ENCODE measurements at regions not wholly inside any gene's neighbourhood (a gene's known extent, or its start where the extent isn't known, plus 50 kb on each side); places are given as distances from the start of the nearest gene placed in this dataset.
"Not testable (repeated sequence)": the region's sequence is repeated elsewhere in the genome, so short reads cannot be mapped to it uniquely, and the experiment has no call there.

DNA sequence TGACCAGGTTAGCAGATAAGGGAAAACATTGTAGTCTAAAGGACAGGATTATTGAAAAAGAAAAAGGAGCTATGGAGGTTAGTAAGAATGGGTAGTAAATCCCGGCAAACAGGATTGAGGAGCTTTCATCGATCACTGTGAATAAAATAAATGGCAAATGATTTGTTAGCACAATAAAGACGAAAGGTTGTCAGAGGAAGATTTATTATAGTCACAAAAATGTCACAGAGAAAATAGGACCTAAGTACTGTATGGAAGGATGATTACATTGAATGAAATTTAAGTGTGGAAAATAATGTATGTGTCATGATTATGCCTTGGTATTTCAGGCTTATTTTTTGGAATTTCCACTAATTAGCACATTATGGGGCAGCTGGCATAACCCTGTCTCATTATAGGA, 519.2 kb upstream of the SLITRK6 start:
- H3K4me3 ChIP-seq, result no peak overlapping the region
- H3K9ac ChIP-seq (ENCODE audit: insufficient read length), result no peak overlapping the region
- DNase-seq (ENCODE audit: low read depth, low spot score), result no peak
- TF ChIP-seq POLR2AphosphoS5 (IDR thresholded peaks at IDR 0.05; ENCODE audit: borderline replicate concordance, low read depth, low read length), result no peak
- H3K36me3 ChIP-seq (ENCODE audit: insufficient read depth, low read length), result no peaks in the 10 kb centered on the region
- H3K9me3 ChIP-seq (ENCODE audit: low read depth, low read length), result no peaks in the 10 kb centered on the region
- no peak overlapping the region for H3K27ac ChIP-seq

- Histone ChIP-seq H3K36me3 (ENCODE audit: insufficient read depth, low read length) (no peaks in the 10 kb centered on the region), H3K9me3 (ENCODE audit: low read depth, low read length) (no peaks in the 10 kb centered on the region), H3K27ac (no peak overlapping the region), H3K9ac (ENCODE audit: insufficient read length) (no peak overlapping the region), H3K4me3 (no peak overlapping the region)
- TF ChIP-seq POLR2AphosphoS5 (IDR thresholded peaks at IDR 0.05; ENCODE audit: borderline replicate concordance, low read depth, low read length), result no peak
- no peak for TF ChIP-seq EZH2 (IDR thresholded peaks at IDR 0.05)
- no peak for TF ChIP-seq FOXP2 (optimal IDR thresholded peaks at IDR 0.05; ENCODE audit: control extremely low read depth, extremely low read length, insufficient read depth)
- DNase-seq (ENCODE audit: low read depth, low spot score), result no peak
These were observed 525.0 kb upstream of the SLITRK6 start for GRCh38 chr13:86324191-86324590.

- no peak for DNase-seq (ENCODE audit: low read depth, low spot score)
- Histone ChIP-seq H3K36me3 (ENCODE audit: insufficient read depth, low read length) (no peaks in the 10 kb centered on the region), H3K4me3 (no peak overlapping the region), H3K9ac (ENCODE audit: insufficient read length) (no peak overlapping the region), H3K9me3 (ENCODE audit: low read depth, low read length) (no peaks in the 10 kb centered on the region), H3K27ac (no peak overlapping the region)
- no peak for TF ChIP-seq EZH2 (IDR thresholded peaks at IDR 0.05)
- no peak for TF ChIP-seq FOXP2 (optimal IDR thresholded peaks at IDR 0.05; ENCODE audit: control extremely low read depth, extremely low read length, insufficient read depth)
- no peak for TF ChIP-seq POLR2AphosphoS5 (IDR thresholded peaks at IDR 0.05; ENCODE audit: borderline replicate concordance, low read depth, low read length)
These were observed 556.1 kb upstream of the SLITRK6 start for GRCh38 chr13:86355301-86355700.

- Histone ChIP-seq H3K9ac (ENCODE audit: insufficient read length) (no peak overlapping the region), H3K4me3 (no peak overlapping the region), H3K27ac (no peak overlapping the region), H3K9me3 (ENCODE audit: low read depth, low read length) (no peaks in the 10 kb centered on the region), H3K36me3 (ENCODE audit: insufficient read depth, low read length) (no peaks in the 10 kb centered on the region)
- TF ChIP-seq EZH2 (IDR thresholded peaks at IDR 0.05) (no peak), FOXP2 (optimal IDR thresholded peaks at IDR 0.05; ENCODE audit: control extremely low read depth, extremely low read length, insufficient read depth) (no peak), POLR2AphosphoS5 (IDR thresholded peaks at IDR 0.05; ENCODE audit: borderline replicate concordance, low read depth, low read length) (no peak)
- no peak for DNase-seq (ENCODE audit: low read depth, low spot score)
These were observed 557.9 kb upstream of the SLITRK6 start for GRCh38 chr13:86357106-86357505.

DNA sequence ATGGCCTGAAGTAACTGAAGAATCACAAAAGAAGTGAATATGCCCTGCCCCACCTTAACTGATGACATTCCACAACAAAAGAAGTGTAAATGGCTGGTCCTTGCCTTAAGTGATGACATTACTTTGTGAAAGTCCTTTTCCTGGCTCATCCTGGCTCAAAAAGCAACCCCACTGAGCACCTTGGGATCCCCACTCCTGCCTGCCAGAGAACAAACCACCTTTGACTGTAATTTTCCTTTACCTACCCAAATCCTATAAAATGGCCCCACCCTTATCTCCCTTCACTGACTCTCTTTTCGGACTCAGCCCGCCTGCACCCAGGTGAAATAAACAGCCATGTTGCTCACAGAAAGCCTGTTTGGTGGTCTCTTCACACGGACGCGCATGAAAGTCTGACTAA, 564.5 kb upstream of the SLITRK6 start:
- H3K27ac ChIP-seq; DNase-seq (ENCODE audit: low read depth, low spot score): not testable (repeated sequence)

GRCh38 chr13:86368924-86369323, 569.7 kb upstream of the SLITRK6 start:
- TF ChIP-seq POLR2AphosphoS5 (IDR thresholded peaks at IDR 0.05; ENCODE audit: borderline replicate concordance, low read depth, low read length) (no peak), FOXP2 (optimal IDR thresholded peaks at IDR 0.05; ENCODE audit: control extremely low read depth, extremely low read length, insufficient read depth) (no peak), EZH2 (IDR thresholded peaks at IDR 0.05) (no peak)
- no peaks in the 10 kb centered on the region for H3K9me3 ChIP-seq (ENCODE audit: low read depth, low read length)
- no peak for DNase-seq (ENCODE audit: low read depth, low spot score)
- no peak overlapping the region for H3K9ac ChIP-seq (ENCODE audit: insufficient read length)
- no peaks in the 10 kb centered on the region for H3K36me3 ChIP-seq (ENCODE audit: insufficient read depth, low read length)
- no peak overlapping the region for H3K4me3 ChIP-seq
- H3K27ac ChIP-seq, result no peak overlapping the region

More for the DNA sequence above, 564.5 kb upstream of the SLITRK6 start:
- not testable (repeated sequence) for H3K9ac ChIP-seq (ENCODE audit: insufficient read length); H3K36me3 ChIP-seq (ENCODE audit: insufficient read depth, low read length); H3K9me3 ChIP-seq (ENCODE audit: low read depth, low read length); H3K4me3 ChIP-seq

DNA sequence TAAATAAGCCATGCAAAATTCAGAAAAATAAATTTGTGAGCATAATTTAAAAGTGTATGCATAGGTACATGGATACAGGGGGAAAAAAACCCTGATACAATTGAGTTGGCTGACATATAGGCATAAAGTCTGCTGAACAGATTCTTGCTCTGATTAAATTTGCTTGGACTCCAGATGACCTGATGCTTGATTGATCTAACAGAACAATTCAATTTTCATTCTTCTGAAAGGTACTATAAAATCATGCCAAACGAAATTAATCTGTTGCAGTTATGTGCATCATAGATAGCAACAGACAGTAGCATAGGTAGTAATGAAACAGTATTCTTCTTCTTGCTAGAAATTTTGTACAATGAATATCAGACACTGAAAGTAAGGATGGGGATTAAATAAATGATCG, 578.2 kb upstream of the SLITRK6 start:
- no peak overlapping the region for H3K27ac ChIP-seq
- TF ChIP-seq POLR2AphosphoS5 (IDR thresholded peaks at IDR 0.05; ENCODE audit: borderline replicate concordance, low read depth, low read length) (no peak), EZH2 (IDR thresholded peaks at IDR 0.05) (no peak), FOXP2 (optimal IDR thresholded peaks at IDR 0.05; ENCODE audit: control extremely low read depth, extremely low read length, insufficient read depth) (no peak)
- H3K9ac ChIP-seq (ENCODE audit: insufficient read length), result no peak overlapping the region
- H3K9me3 ChIP-seq (ENCODE audit: low read depth, low read length), result no peaks in the 10 kb centered on the region
- no peak for DNase-seq (ENCODE audit: low read depth, low spot score)
- no peak overlapping the region for H3K4me3 ChIP-seq
- no peaks in the 10 kb centered on the region for H3K36me3 ChIP-seq (ENCODE audit: insufficient read depth, low read length)

DNA sequence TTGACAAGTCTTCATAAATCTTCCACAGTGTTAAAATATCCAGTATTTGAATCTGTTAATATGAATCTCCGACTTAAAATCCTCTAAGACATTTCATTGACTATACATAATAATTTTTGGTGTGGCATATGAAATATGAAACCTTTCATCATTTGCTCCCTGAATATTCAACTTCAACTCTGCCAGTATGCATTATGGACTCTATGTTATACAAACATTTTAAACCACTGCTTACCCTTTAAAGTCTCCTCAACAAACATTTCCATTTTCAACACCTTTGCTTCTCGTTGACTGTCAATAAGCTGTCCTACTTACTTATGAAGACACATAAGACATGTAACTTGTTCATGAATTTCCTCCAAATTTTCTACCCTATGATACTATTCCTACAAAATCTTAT, 579.4 kb upstream of the SLITRK6 start:
- H3K9ac ChIP-seq (ENCODE audit: insufficient read length), result no peak overlapping the region
- no peak overlapping the region for H3K4me3 ChIP-seq
- H3K27ac ChIP-seq, result no peak overlapping the region
- DNase-seq (ENCODE audit: low read depth, low spot score), result no peak
- no peaks in the 10 kb centered on the region for H3K36me3 ChIP-seq (ENCODE audit: insufficient read depth, low read length)
- TF ChIP-seq EZH2 (IDR thresholded peaks at IDR 0.05), result no peak
- no peak for TF ChIP-seq FOXP2 (optimal IDR thresholded peaks at IDR 0.05; ENCODE audit: control extremely low read depth, extremely low read length, insufficient read depth)
- no peak for TF ChIP-seq POLR2AphosphoS5 (IDR thresholded peaks at IDR 0.05; ENCODE audit: borderline replicate concordance, low read depth, low read length)
- no peaks in the 10 kb centered on the region for H3K9me3 ChIP-seq (ENCODE audit: low read depth, low read length)

- no peak overlapping the region for H3K9ac ChIP-seq (ENCODE audit: insufficient read length)
- no peak overlapping the region for H3K27ac ChIP-seq
- H3K9me3 ChIP-seq (ENCODE audit: low read depth, low read length), result no peaks in the 10 kb centered on the region
- H3K4me3 ChIP-seq, result no peak overlapping the region
- H3K36me3 ChIP-seq (ENCODE audit: insufficient read depth, low read length), result no peaks in the 10 kb centered on the region
- DNase-seq (ENCODE audit: low read depth, low spot score), result no peak
- TF ChIP-seq EZH2 (IDR thresholded peaks at IDR 0.05) (no peak), POLR2AphosphoS5 (IDR thresholded peaks at IDR 0.05; ENCODE audit: borderline replicate concordance, low read depth, low read length) (no peak), FOXP2 (optimal IDR thresholded peaks at IDR 0.05; ENCODE audit: control extremely low read depth, extremely low read length, insufficient read depth) (no peak)
These were observed 583.9 kb upstream of the SLITRK6 start for GRCh38 chr13:86383151-86383550.

Measured in SK-N-MC (cell line).